Large intestine (tissue), 3 donors: ENCODE measurements at regions not wholly inside any gene's neighbourhood (a gene's known extent, or its start where the extent isn't known, plus 50 kb on each side); places are given as distances from the start of the nearest gene placed in this dataset.

ENCODE experiments used
- DNase-seq, 2 donors: peaks; one replicate each; pipeline versions ENCODE4 v3.0.0 to v3.0.0-alpha.2; 2013
- H3K27ac ChIP-seq: one replicate; pipeline ENCODE4 v1.5.1; 2013; ENCODE audit warnings: low read length
- H3K27me3 ChIP-seq: 2 replicates; pipeline ENCODE4 v1.6.1; 2013; ENCODE audit warnings: low read length; ENCODE audit not compliant: control insufficient read depth, insufficient read depth
- H3K36me3 ChIP-seq: 2 replicates; pipeline ENCODE4 v1.6.1; 2013; ENCODE audit warnings: low read length; ENCODE audit not compliant: control insufficient read depth, insufficient read depth
- H3K4me1 ChIP-seq: one replicate; pipeline ENCODE4 v1.6.1; 2013; ENCODE audit warnings: low read length; ENCODE audit not compliant: control insufficient read depth, insufficient read depth
- H3K4me3 ChIP-seq: one replicate; pipeline ENCODE4 v1.5.1; 2013; ENCODE audit warnings: low read length
- H3K9me3 ChIP-seq: one replicate; pipeline ENCODE4 v1.6.1; 2013; ENCODE audit warnings: mild to moderate bottlenecking, low read depth, low read length, moderate library complexity; ENCODE audit not compliant: control insufficient read depth
- WGBS: methylation state at CpG from one replicate; pipeline ENCODE4 v1.1.5; 2013; ENCODE audit warnings: low lambda C conversion rate; ENCODE audit not compliant: insufficient coverage; 5-methylcytosine and 5-hydroxymethylcytosine counted together

- no peaks in the 10 kb centered on the region for H3K27me3 ChIP-seq
- no peak overlapping the region for H3K4me3 ChIP-seq
- peaks cover 16% of the 10 kb centered on the region for H3K9me3 ChIP-seq
- H3K36me3 ChIP-seq, result no peaks in the 10 kb centered on the region
- H3K27ac ChIP-seq, result no peak overlapping the region
- no CpG with 5 or more reads among the region's 2 CpGs for WGBS
- no peak for DNase-seq
- no peaks in the 10 kb centered on the region for H3K4me1 ChIP-seq
Observed at GRCh38 chr18:78087338-78087737, 837.7 kb downstream of the GALR1 start.

- Histone ChIP-seq H3K4me1 (no peaks in the 10 kb centered on the region), H3K36me3 (no peaks in the 10 kb centered on the region), H3K27ac (no peak overlapping the region), H3K27me3 (no peaks in the 10 kb centered on the region), H3K9me3 (peaks cover 13% of the 10 kb centered on the region), H3K4me3 (no peak overlapping the region)
- 93% methylated on average over 3 of the region's 11 CpGs for WGBS
- DNase-seq, result no peak
Observed at GRCh38 chr18:78090584-78090983, 840.9 kb downstream of the GALR1 start.

- H3K4me3 ChIP-seq, result no peak overlapping the region
- no peak for DNase-seq
- H3K36me3 ChIP-seq, result no peaks in the 10 kb centered on the region
- H3K4me1 ChIP-seq, result no peaks in the 10 kb centered on the region
- no peak overlapping the region for H3K27ac ChIP-seq
- H3K9me3 ChIP-seq, result peaks cover 3% of the 10 kb centered on the region
- H3K27me3 ChIP-seq, result no peaks in the 10 kb centered on the region
- no CpG with 5 or more reads among the region's 2 CpGs for WGBS
Observed at GRCh38 chr18:78092901-78093300, 843.3 kb downstream of the GALR1 start.

GRCh38 chr18:78099979-78100588 lies 850.4 kb downstream of the GALR1 start:
- Histone ChIP-seq H3K27ac (no peak overlapping the region), H3K9me3 (peaks cover 7% of the 10 kb centered on the region), H3K4me1 (no peaks in the 10 kb centered on the region), H3K36me3 (no peaks in the 10 kb centered on the region), H3K27me3 (no peaks in the 10 kb centered on the region), H3K4me3 (no peak overlapping the region)
- no peak for DNase-seq
- WGBS, result 100% methylated on average over 4 of the region's 15 CpGs

- Histone ChIP-seq H3K4me3 (no peak overlapping the region), H3K9me3 (peaks cover 7% of the 10 kb centered on the region), H3K36me3 (no peaks in the 10 kb centered on the region), H3K4me1 (no peaks in the 10 kb centered on the region), H3K27ac (no peak overlapping the region), H3K27me3 (no peaks in the 10 kb centered on the region)
- DNase-seq, result no peak
- WGBS, result no CpG with 5 or more reads among the region's 9 CpGs
Observed at GRCh38 chr18:78101091-78101490, 851.4 kb downstream of the GALR1 start.

- Histone ChIP-seq H3K4me1 (no peaks in the 10 kb centered on the region), H3K27me3 (no peaks in the 10 kb centered on the region), H3K9me3 (peaks cover 7% of the 10 kb centered on the region), H3K36me3 (no peaks in the 10 kb centered on the region), H3K4me3 (no peak overlapping the region), H3K27ac (no peak overlapping the region)
- DNase-seq, result no peak
- WGBS, result no CpG with 5 or more reads among the region's 8 CpGs
Observed at GRCh38 chr18:78102135-78102534, 852.5 kb downstream of the GALR1 start.

GRCh38 chr18:78105611-78106010 lies 856.0 kb downstream of the GALR1 start:
- Histone ChIP-seq H3K4me1 (no peaks in the 10 kb centered on the region), H3K27me3 (no peaks in the 10 kb centered on the region), H3K4me3 (no peak overlapping the region), H3K9me3 (peaks cover 7% of the 10 kb centered on the region), H3K27ac (no peak overlapping the region), H3K36me3 (no peaks in the 10 kb centered on the region)
- DNase-seq, result no peak
- no CpG with 5 or more reads among the region's 5 CpGs for WGBS

GRCh38 chr18:78106946-78107345 lies 857.3 kb downstream of the GALR1 start:
- H3K9me3 ChIP-seq, result peaks cover 7% of the 10 kb centered on the region
- no CpG with 5 or more reads among the region's 15 CpGs for WGBS
- H3K4me3 ChIP-seq, result no peak overlapping the region
- H3K36me3 ChIP-seq, result no peaks in the 10 kb centered on the region
- H3K4me1 ChIP-seq, result no peaks in the 10 kb centered on the region
- no peaks in the 10 kb centered on the region for H3K27me3 ChIP-seq
- no peak for DNase-seq
- no peak overlapping the region for H3K27ac ChIP-seq

GRCh38 chr18:78107363-78107762 lies 857.7 kb downstream of the GALR1 start:
- peaks cover 6% of the 10 kb centered on the region for H3K9me3 ChIP-seq
- no peak overlapping the region for H3K27ac ChIP-seq
- H3K4me1 ChIP-seq, result no peaks in the 10 kb centered on the region
- no peak for DNase-seq
- 82% methylated on average over 1 of the region's 9 CpGs for WGBS
- no peak overlapping the region for H3K4me3 ChIP-seq
- no peaks in the 10 kb centered on the region for H3K27me3 ChIP-seq
- H3K36me3 ChIP-seq, result no peaks in the 10 kb centered on the region

- Histone ChIP-seq H3K4me1 (no peaks in the 10 kb centered on the region), H3K4me3 (no peak overlapping the region), H3K27me3 (no peaks in the 10 kb centered on the region), H3K9me3 (peaks cover 6% of the 10 kb centered on the region), H3K27ac (no peak overlapping the region), H3K36me3 (no peaks in the 10 kb centered on the region)
- 60% methylated on average over 1 of the region's 5 CpGs for WGBS
- DNase-seq, result no peak
Observed at GRCh38 chr18:78108554-78108953, 858.9 kb downstream of the GALR1 start.

- no peaks in the 10 kb centered on the region for H3K27me3 ChIP-seq
- no peaks in the 10 kb centered on the region for H3K4me1 ChIP-seq
- no peak overlapping the region for H3K27ac ChIP-seq
- WGBS, result 80% methylated on average over 1 of the region's 22 CpGs
- H3K4me3 ChIP-seq, result no peak overlapping the region
- H3K9me3 ChIP-seq, result peaks cover 3% of the 10 kb centered on the region
- no peak for DNase-seq
- H3K36me3 ChIP-seq, result no peaks in the 10 kb centered on the region
Observed at GRCh38 chr18:78113136-78113939, 863.7 kb downstream of the GALR1 start.
